Spinal cord (tissue), 9 donors: ENCODE measurements at regions not wholly inside any gene's neighbourhood (a gene's known extent, or its start where the extent isn't known, plus 50 kb on each side); places are given as distances from the start of the nearest gene placed in this dataset.
"Not testable (repeated sequence)": the region's sequence is repeated elsewhere in the genome, so short reads cannot be mapped to it uniquely, and the experiment has no call there.

Experiments
- DNase-seq, 6 donors: peaks; one replicate each; pipeline versions ENCODE4 v3.0.0 to v3.0.0-alpha.2; 2013 to 2015; ENCODE audit warnings: low spot score in 6 of 6, low read depth in 4 of 6
- H3K27ac ChIP-seq: one replicate; pipeline ENCODE4 v1.5.1; 2013; ENCODE audit warnings: low read depth, low read length, control low read depth
- H3K27me3 ChIP-seq: one replicate; pipeline ENCODE4 v1.6.1; 2013; ENCODE audit warnings: low read length; ENCODE audit not compliant: control insufficient read depth, insufficient read depth
- H3K36me3 ChIP-seq: one replicate; pipeline ENCODE4 v1.6.1; 2013; ENCODE audit warnings: low read length; ENCODE audit not compliant: control insufficient read depth, insufficient read depth
- H3K4me1 ChIP-seq: one replicate; pipeline ENCODE4 v1.6.1; 2013; ENCODE audit warnings: low read length; ENCODE audit not compliant: control insufficient read depth, insufficient read depth
- H3K4me3 ChIP-seq: one replicate; pipeline ENCODE4 v1.5.1; 2013; ENCODE audit warnings: low read depth, low read length, control low read depth
- H3K9me3 ChIP-seq: one replicate; pipeline ENCODE4 v1.6.1; 2013; ENCODE audit warnings: low read length; ENCODE audit not compliant: control insufficient read depth, insufficient read depth
- WGBS: methylation state at CpG from one replicate; pipeline ENCODE4 v1.1.5; 2013; ENCODE audit warnings: missing lambda C conversion rate; ENCODE audit not compliant: insufficient coverage; 5-methylcytosine and 5-hydroxymethylcytosine counted together
- donor health status: healthy.

DNA sequence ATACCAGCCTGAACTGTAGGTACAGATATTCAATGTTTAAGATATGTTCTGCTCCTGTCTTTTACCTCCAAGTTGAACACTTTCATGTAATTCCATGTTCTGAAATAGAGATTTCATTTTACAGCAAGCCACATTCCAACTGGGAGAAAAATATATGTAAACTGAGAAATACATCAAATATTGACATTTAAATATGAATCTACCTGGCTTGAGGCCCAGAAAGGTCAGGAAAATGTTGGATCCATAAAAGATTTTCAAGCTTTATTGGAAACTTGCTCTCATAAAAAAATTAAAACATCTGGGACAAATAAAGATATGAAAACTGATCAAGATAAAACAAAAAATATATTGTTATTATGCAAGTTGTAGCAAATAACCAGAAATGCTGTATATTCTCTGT lies 1078.7 kb upstream of the ATXN8OS start:
- H3K27ac ChIP-seq: no peak overlapping the region
- H3K4me1 ChIP-seq: no peaks in the 10 kb centered on the region
- no peaks in the 10 kb centered on the region for H3K9me3 ChIP-seq
- peak in 1 of 6 donors; percentile 5 for DNase-seq
- no peaks in the 10 kb centered on the region for H3K36me3 ChIP-seq
- no peak overlapping the region for H3K4me3 ChIP-seq
- H3K27me3 ChIP-seq: no peaks in the 10 kb centered on the region

DNA sequence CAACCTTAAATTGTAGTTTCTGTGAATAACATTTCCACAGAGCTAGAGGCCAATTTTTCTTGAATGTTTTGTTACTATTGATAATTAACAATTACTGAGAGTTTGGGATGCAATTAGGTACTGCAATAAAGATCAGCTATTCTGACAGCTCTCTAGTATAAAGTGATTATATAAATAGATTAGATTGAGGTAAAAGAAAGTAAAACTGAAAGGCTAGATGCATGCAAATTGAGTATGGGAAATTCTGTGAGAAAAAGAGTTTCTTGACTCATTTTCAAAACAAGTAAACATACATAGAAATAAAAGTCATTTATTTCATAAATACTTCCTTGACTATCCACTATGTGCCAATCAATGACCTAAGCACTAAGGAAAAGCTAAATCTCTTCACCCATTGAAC lies 1087.5 kb upstream of the ATXN8OS start:
- Histone ChIP-seq H3K4me1 (no peaks in the 10 kb centered on the region), H3K4me3 (no peak overlapping the region), H3K27ac (no peak overlapping the region)

DNA sequence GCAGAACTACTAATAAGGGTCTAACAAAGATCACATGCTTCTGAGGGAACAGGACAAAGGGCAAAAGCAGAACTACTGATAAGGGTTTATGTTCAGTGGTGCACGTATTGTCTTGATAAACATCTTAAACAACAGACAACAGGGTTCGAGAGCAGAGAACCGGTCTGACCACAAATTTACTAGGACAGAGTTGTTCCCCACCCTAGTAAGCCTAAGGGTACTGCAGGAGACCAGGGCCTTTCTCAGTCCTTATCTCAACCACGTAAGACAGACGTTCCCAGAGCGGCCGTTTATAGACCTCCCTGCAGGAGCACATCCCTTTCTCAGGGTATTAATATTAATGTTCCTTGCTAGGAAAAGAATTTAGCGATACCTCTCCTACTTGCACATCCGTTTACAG lies 1089.5 kb upstream of the ATXN8OS start:
- WGBS: 60% methylated on average over 2 of the region's 9 CpGs
- not testable (repeated sequence) for H3K9me3 ChIP-seq

More for the DNA sequence above, 1087.5 kb upstream of the ATXN8OS start:
- DNase-seq: no peak
- no peaks in the 10 kb centered on the region for H3K9me3 ChIP-seq
- H3K36me3 ChIP-seq: no peaks in the 10 kb centered on the region
- no peaks in the 10 kb centered on the region for H3K27me3 ChIP-seq

DNA sequence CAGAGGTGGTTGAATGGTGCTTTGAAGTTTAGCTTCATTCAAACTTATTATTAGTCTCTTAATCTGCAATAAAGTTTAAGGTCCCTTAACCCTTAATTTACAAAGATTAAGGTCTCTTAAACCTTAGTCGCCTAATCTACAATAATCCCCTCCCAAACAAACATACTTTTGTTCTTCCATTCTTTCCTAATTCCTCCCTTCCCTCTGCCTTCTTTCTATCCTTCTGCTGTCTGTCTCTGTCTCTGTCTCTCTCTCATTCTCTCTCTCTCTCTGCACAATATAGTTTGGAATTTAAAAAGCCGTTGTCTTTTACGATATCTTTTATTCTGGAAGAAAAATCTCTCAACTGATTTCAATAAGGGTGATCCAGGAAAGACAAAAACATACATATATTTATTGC lies 1096.8 kb upstream of the ATXN8OS start:
- Histone ChIP-seq H3K27ac (no peak overlapping the region), H3K36me3 (no peaks in the 10 kb centered on the region), H3K4me3 (no peak overlapping the region), H3K4me1 (no peaks in the 10 kb centered on the region), H3K27me3 (no peaks in the 10 kb centered on the region), H3K9me3 (no peaks in the 10 kb centered on the region)
- DNase-seq: no peak
- WGBS: 86% methylated on average over 1 of the region's 3 CpGs

More for the DNA sequence above, 1089.5 kb upstream of the ATXN8OS start:
- H3K36me3 ChIP-seq, H3K4me1 ChIP-seq, DNase-seq, H3K27ac ChIP-seq, H3K27me3 ChIP-seq, H3K4me3 ChIP-seq: not testable (repeated sequence)

DNA sequence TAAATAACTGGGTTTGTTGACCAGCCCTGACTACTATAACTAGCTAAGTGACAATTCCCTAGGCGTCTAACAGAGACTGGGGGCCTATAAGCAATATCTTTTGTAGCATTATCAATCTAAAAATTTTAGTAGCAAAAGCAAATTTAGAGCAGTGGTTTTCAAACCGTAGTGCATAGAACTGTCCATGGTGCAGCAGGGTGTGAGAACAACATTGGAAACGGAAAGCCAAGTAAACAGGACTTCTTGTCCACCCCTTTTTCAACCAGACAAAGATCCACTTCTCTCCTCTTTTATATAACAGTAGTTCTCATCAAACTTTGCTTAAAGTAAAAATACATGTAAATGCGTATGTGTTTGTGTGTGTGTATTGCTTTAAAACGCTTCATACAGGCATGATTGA lies 1099.1 kb upstream of the ATXN8OS start:
- no peak overlapping the region for H3K4me3 ChIP-seq
- no peak for DNase-seq
- no peak overlapping the region for H3K27ac ChIP-seq
- WGBS: no CpG with 5 or more reads among the region's 5 CpGs
- no peaks in the 10 kb centered on the region for H3K36me3 ChIP-seq
- no peaks in the 10 kb centered on the region for H3K9me3 ChIP-seq
- no peaks in the 10 kb centered on the region for H3K27me3 ChIP-seq
- H3K4me1 ChIP-seq: no peaks in the 10 kb centered on the region

DNA sequence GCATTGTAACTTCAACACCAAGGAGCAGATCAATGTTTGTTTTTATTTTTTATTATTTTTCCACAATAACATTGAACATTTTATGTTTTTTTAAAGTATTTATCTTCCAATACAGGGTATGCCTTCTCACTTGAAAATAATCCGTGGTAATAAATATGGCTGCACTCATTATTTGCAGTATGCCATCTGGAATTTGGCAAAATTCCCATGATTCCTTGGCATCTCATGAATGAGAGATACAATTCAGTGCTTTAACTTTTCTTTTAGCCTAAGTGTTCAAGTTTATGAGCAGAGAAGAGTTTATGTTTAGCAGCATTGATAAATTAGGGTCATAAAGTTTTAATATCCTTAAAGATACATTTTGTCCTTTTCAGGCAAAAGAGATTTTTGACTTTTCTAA lies 1109.6 kb upstream of the ATXN8OS start:
- Histone ChIP-seq H3K4me1 (no peaks in the 10 kb centered on the region), H3K4me3 (no peak overlapping the region), H3K9me3 (peaks cover 3% of the 10 kb centered on the region), H3K27me3 (no peaks in the 10 kb centered on the region), H3K27ac (no peak overlapping the region), H3K36me3 (no peaks in the 10 kb centered on the region)
- no CpG with 5 or more reads among the region's 1 CpG for whole genome bisulfite sequencing
- peak in 1 of 6 donors; percentile 51 for DNase-seq

DNA sequence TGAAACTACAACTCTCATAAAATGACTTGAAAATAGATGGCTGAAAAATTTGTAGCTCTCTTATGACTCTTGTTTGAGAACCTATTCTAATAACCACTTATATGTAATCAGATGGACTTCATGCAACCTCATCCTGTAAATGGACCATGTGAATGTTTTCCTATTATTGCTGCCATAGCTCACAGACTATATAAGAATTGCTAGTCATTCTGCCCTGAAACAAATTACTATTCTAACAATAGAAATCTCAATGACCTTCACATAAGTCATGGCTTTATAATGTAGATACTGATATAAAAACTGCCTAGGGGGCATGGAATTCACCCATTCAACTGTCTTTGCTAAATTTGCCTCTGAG lies 1111.0 kb upstream of the ATXN8OS start:
- Histone ChIP-seq H3K9me3 (peaks cover 2% of the 10 kb centered on the region), H3K4me1 (no peaks in the 10 kb centered on the region)

DNA sequence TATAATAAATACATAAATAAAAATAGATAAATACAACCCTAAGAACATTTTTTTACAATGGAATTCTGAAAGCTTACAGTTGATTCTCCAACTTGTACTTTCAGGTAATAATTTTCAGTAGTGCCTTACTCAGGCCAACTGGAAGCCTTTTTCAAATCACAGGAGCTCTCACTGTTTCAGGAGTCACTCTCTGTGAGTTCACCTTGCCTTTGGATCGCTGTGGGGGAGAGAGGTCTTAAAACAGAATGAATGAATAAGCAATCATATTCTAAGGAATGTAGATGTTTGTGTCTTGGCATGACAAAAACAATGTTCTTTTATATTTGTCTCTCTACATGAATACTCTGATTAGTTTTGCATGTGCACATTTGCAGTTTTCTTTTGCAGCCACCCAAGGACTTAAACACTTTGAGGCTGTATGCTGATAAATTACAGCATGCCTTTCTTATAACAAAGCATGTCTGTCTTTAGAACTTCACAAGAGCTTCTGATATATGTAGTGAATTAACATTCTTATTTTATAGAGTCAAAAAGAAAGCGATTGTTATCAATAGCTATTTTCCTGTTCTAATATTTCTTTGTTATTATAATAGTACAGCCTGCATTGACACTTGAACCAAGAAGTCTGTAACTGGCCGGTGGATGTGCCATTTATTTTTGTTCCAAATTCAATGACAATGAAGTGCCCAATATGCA lies 1111.5 kb upstream of the ATXN8OS start:
- peak in 1 of 6 donors; percentile 7 for DNase-seq
- H3K9me3 ChIP-seq: no peaks in the 10 kb centered on the region
- H3K27me3 ChIP-seq: no peaks in the 10 kb centered on the region
- WGBS: no CpG with 5 or more reads among the region's 3 CpGs
- H3K27ac ChIP-seq: no peak overlapping the region
- H3K4me3 ChIP-seq: no peak overlapping the region
- H3K36me3 ChIP-seq: no peaks in the 10 kb centered on the region
- no peaks in the 10 kb centered on the region for H3K4me1 ChIP-seq

More for the DNA sequence above, 1111.0 kb upstream of the ATXN8OS start:
- DNase-seq: peak in 1 of 6 donors; percentile 13
- no peaks in the 10 kb centered on the region for H3K36me3 ChIP-seq
- no peak overlapping the region for H3K27ac ChIP-seq
- H3K27me3 ChIP-seq: no peaks in the 10 kb centered on the region
- H3K4me3 ChIP-seq: no peak overlapping the region

DNA sequence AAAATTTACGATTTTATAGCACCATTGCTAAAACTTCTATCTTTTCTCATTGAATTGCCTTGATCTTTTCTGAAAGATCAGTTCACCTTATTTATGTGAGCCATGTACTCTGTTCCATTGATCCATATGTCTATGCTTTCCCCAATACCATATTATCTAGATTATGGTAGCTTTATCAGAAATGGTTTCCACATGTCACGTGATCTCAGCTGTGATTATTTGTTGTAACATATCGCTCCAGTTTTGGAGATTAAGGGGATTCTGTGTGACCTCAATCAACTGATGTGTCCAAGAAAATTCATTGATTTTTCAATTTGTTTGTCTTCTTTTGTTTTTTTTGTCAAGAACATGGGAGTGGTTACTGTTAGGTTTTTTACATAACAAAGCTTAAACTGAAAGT lies 1114.5 kb upstream of the ATXN8OS start:
- H3K9me3 ChIP-seq: no peaks in the 10 kb centered on the region
- H3K4me3 ChIP-seq: no peak overlapping the region
- WGBS: 100% methylated on average over 2 of the region's 3 CpGs
- H3K36me3 ChIP-seq: no peaks in the 10 kb centered on the region
- no peaks in the 10 kb centered on the region for H3K4me1 ChIP-seq
- no peak for DNase-seq
- H3K27me3 ChIP-seq: no peaks in the 10 kb centered on the region
- no peak overlapping the region for H3K27ac ChIP-seq

DNA sequence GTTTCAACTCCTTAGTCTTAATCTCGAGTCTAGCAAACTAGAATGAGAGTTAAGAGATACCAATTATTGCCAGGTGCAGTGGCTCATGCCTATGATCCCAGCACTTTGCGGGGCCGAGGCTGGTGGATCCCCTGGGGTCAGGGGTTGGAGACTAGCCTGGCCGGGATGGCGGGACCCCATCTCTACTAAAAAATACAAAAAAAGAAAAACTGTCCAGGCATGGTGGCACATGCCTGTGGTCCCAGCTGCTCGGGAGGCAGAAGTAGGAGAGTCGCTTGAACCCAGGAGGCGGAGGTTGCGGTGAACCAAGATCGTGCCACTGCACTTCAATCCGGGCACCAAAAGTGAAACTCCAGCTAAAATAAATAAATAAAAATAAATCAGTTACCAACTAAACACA lies 1119.5 kb upstream of the ATXN8OS start:
- Histone ChIP-seq H3K36me3 (no peaks in the 10 kb centered on the region), H3K4me1 (no peaks in the 10 kb centered on the region), H3K9me3 (no peaks in the 10 kb centered on the region), H3K27ac (no peak overlapping the region), H3K4me3 (no peak overlapping the region), H3K27me3 (no peaks in the 10 kb centered on the region)
- WGBS: 90% methylated on average over 3 of the region's 11 CpGs
- DNase-seq: no peak
